ENCODE measurements at regions not wholly inside any gene's neighbourhood (a gene's known extent, or its start where the extent isn't known, plus 50 kb on each side); places are given as distances from the start of the nearest gene placed in this dataset.
"Not testable (repeated sequence)": the region's sequence is repeated elsewhere in the genome, so short reads cannot be mapped to it uniquely, and the experiment has no call there.

DNA sequence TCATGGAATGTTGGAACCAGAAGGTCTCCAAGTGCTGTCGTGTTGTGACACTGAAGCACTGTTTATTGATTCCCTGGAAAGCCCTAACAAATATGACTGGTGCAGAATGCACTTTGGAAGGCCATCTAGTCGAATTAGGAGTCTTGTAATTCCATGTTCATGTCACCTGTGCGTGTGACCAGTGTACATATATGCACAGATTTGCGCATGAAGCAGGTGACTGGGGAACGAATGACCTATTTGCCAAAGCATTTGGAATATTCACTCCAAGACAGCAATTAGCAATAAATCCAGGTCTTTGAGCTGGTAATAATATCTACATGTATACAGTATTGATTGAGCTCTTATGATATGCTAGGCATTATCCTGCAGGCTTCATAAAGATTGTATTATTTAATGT, 177.5 kb upstream of the PFN2 start:
- DNase-seq: no peak

DNA sequence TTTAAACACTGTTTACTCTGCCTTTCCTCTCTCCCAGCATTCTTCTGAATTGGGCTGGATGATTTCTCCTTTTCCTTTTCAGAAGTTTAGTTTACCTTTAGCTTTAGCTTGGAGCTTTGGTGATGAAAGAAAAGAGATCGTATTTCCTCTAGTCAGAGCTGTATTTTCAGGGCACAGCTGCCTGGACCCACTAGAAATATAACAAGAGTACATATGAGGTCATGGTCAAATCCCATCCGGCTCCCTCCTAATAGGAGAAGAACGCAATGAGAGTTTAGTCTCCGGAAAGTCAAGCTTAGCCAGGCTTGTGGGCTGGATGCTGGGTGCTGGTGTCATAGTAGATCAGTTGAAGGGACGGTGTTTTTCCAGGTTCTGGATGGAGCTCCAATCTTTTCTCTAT, 177.1 kb upstream of the PFN2 start:
- DNase-seq: no peak

DNA sequence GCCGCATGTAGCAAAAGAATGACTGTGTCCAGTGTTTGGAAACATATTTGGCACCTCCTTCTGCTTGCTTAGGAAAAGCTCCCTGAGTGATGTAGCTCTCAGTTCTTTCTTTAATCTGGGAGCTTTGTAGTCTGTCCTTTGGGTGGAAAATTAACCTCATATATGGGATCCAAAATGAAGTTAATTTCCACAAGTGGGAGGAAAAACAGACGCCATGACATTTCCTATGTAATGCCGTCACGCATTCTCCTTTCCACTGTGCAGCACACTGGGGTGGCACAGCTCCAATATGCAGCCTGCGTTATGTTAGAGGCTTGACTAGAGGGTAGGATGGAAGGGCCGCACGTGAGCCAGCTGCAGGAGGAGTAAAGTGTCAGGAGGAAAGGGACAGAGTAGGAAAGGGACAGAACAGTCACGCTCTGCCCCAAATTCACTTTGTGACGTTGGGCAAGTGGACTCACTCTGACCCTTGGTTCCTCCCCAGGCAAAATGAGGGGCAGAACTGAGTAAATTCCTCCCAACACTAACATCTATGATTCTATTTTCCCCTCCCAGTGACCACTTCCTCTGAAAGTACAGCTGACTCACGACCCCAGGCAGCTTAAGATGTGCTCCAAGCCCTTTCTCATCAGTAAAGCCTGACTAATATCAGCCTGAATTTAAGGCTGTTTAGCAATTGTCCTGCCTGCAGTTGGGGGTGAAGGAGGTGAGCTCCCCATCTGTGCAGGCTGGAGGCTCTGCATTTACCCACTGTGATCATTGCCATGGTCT, 176.5 kb upstream of the PFN2 start:
- no peak for DNase-seq

DNA sequence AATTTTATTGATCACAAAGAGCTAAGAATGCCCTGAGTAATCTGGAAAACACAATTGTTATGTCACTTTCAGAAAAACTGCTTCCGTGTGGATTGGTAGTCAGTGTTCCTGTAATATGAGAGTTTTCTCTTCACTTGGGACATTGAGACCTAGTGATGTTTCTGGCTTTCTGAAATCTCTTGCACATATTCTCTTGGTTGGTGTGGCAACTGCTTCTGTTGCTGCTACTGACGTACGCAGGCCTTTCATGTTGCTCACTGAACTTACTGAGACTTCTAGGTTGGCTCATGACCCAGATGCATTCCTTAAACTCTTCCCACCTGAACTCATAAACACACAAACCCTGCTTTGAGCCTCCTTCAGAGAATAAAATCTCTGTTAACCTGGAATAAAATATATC, 175.0 kb upstream of the PFN2 start:
- DNase-seq: no peak

DNA sequence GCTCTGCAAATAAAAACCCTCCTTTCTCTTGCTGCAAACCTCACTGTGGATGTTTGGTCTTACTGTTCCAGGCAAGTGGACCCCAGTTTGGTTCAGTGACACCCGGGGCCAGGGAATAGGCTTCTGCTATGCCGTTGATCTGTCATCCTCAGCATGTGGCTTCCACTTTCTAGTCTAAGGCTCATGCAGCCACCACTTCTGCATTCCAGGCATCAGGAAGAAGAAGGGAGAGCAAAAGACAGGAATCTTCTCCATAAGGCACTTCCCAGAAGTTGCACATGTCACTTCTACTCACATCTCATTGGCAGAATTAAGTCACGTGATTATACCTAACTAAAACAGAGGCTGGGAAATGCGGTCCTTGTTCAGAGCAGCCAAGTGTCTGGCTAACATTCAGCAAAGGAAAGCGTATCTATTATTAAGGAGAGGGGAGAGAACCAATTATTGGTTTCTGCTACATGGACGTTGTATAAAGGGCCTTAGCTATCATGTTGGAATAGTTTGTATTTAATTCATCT, 173.6 kb upstream of the PFN2 start:
- DNase-seq: no peak

DNA sequence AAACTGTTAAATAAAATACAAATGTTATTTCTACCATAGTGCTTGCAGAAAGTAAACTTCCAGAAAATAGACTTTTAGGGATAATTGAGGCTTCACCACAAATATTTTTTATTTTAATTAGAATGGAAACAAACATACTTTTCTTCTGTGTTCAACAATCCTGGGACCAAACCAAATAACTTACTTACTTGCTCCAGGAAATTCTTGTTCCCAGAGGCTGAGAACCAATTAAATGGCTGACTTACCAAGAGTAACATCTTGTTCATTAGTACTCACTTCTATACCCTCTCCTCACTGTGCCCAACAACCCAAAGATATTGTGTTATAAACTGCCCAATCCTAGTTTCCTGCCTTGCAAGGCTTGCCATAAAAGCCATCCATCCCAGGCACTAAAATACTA, 172.2 kb upstream of the PFN2 start:
- no peak for DNase-seq

DNA sequence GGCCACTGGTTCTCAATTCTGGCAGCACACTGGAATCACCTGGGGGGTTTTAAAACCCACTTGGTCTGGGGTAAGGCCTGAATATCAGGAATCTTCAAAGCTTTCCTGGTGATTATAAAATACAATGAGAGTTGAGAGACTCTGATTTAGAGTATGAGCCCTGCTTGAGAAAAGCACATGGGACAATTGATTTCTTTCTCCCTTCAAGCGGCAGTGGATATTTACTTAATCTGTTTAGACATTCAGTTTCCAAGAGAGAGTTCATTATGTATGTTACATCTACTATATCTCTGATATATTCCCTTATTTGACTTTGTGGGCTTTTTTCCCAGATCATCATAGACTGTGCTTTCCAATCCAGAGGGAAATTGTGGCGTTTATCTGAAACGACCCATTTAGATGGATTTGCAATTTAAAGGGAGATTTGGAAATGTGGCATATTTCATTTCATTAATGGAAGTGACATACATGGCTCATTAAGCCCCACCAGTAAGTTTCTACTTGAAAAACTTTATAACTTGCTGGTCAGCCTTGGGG, 171.2 kb upstream of the PFN2 start:
- DNase-seq: no peak

DNA sequence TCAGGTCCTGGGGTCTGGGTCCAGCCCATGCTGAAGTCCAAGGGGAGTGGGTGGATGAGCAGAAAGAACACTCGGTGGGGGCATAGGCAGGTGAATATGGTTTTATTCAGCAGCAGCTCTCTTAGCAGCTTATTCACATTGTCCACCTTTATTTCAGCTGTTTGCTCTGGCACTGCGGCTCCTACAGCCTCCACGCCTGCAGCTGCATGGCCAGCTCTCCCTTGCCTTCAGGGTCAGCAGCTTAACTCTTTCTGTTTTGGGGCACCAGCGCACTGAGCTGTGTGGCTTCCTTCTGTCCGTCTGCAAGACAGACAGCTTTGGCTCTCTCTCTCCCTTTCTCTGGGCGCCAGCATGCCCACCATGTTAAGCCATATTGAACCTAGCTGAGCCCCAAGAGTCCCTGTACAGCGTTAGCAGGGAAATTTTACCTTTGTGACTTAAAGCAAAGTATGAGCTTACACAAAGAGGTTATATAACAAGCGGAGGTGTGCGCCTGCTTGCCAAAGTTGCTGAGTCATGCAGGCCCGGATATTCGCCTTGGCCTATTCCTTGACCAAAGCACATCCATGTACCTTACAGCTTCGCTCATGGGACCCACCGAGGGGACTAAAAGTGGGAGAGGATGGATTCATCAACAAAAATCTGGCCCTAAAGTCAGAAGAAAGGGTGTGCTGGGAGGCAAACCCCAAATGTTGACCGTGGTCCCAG, 170.1 kb upstream of the PFN2 start:
- DNase-seq: no peak

DNA sequence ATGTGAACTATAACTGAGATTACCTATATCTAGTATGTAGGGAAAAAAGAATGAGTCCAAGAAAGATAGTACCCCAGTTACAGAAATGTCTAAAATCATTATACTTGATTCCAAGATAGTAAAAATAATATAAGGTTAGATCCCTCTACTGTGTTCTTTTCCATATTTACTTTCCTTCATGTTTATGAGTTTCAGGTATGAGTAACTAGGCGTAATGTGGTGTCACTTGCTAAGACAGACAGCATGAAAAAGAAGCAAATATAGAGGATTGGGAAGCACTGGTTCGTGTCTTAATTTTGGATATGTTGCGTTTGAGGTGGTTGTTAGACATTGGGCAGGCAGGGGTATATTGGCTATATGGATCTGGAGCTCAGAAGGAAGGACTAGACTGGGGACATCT, 168.1 kb upstream of the PFN2 start:
- DNase-seq: no peak

DNA sequence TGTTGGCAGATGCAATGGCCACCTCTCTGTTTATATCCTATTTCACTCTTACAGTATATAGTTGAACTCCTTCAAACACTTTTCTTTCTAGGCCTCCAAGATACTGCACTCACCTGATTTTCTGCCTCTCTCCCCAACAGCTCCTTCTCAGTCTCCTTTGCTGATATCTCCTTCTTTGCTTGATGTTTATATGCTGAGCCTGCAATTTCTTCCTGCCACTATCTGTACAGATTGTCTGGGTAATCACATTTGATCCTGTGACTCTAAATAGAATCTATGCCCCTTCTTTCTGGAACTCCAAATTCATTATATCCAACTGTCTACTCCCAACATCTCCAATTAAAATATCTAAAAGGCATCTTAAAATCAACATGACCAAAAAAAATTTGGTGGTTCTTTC, 165.5 kb upstream of the PFN2 start:
- no peak for DNase-seq

DNA sequence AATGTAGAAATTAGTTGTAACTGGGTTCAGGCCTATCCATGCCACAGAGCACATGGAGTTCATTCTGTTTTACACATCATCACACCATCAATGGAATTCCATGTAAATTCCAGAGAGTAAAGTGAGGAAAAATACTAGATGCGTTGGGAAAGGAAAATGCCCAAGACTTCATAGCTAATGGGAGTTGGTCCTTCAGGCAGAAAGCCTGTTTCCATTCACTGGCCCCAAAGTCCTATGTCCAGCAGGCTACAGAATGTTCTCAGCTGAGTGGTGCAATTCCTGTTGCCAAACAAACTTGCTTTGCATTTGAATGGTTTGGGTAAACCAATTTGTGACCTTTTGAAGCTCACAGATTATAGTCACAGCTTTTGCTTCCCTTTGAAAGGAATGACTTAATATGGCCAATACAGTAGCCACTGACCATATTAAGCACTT, 164.6 kb upstream of the PFN2 start:
- no peak for DNase-seq

DNA sequence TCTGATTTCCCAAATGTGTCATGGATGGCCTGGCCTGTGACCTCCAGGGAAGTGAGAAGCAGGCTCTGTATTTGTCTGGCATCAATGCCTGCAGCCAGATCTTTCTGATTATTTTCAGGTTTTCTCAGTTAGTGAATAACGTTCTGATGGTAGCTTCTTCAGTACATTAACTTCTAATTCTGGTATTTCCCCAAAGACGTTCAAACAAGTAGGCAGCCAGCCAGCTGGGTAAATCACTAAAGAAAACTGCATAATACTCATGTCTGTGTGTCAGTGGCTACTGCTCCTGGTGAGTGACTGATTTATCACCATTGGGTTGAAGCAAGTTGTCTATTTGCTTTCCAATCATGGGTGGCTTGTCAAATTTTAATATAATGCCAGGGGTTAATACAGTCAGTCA, 162.6 kb upstream of the PFN2 start:
- no peak for DNase-seq

DNA sequence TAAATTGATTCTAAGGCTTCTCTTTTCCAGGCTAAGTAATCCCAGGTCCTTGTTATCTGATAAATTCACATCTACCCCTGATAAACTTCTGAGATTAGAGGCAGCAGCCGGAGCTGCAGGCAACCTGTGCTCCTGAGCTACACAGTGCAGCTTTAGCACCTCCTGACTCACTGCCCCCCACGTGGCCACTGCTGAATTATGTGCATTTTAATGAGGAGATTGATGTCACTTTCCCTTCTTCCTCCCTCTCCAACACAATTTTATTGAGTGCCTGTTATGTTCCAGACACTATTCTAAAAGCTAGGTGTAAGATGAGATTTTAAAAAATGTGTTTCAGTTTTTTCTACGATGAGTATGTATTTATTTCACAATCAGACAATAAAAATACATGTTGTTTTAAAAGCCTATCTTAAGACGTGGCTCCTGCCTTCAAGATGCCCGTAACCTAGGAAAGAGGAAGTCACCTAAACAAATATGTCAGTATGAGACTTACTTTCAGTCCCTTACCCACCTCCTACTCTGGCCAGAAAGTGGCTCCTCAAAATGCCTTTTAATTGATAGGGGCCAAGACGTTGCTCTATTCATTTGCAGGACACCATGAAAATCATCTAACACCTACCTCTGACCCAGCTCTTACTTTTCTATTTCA, 161.5 kb upstream of the PFN2 start:
- no peak for DNase-seq

DNA sequence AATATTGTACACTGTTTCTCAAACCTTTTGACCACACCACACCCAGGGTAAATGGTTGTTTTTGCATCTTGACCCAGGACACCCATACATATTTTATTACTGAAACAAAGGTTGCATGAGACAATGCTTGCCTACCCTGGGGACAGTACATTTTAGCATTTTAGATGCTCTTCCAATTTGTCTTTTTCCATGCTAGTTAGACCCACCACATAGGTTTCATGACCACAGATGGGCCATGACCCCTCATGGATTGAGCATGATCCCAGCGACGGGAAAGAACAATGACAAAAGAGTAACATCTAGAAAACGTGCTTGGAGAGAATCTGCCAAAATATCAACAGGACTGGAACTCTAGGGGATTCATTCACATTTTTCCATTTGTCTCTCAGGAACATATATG, 161.0 kb upstream of the PFN2 start:
- DNase-seq: no peak

DNA sequence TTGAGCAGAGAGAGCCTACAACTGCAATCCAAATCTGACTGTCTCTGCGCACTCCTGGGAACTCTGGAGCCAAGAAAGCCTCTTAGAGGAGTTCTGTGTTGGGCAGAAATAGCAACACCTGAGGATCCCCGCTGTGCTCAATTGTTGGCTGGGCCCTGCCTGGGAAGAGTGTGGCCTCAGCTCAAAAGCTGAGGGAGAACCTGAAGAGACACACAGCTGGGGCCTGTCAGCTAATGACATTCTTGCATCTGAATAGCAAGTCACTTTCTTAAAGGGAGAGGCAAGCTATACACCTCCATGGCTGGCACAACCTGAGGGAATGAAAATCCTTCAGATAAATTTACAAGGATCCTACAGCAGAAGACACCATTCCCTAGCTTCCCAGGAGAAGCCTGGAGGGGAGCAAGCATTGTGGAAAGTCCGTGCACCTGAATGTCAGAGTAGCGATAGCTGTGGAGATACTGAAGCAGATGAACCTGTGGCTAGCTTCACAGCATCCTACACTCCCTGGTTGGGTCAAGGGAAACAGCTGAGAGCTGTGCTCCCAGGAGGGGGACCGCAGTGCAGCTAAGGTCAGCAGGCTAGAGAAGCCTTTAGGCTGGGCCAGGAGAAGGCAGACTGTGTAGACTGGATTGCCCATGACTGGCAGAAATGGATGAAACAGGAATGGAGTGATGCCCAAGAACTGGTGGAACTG, 159.9 kb upstream of the PFN2 start:
- DNase-seq: no peak

DNA sequence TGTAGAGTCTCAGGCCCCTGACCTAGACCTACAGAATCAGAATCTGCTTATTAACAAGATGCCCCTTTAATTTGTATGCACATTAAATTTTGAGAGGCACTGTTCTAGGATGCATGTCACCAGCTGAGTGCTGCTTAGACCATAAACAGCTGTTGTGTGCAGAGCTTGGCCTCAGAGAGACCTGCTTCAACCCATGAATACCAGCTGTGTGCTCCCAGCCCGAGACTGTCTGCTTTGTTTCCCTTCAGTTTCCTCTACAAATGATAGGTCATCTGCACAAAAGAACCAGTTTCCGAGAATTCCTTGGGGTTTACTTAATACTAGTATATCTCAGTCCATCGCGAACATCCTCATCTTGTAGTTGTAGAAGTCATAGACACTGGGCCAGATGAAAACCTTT, 158.5 kb upstream of the PFN2 start:
- no peak for DNase-seq

DNA sequence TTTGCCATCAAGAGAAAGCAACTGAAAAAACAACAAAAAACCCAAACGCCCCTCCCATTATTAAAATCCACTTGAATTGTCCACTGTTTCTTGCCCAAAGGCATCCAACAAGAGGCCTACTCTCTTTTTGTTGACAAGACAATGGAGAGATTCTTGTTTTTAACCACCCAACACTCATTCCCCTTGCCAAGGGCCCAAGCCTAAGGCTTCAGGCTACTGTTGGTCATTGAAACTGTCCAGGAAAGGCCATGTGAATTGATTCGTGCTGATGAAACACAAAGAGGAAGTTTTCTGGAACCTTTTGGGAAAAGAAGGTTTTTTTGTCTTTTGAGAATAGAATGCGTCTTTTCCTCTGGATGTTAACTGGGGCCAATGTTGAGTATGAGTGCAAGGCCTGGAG, 157.4 kb upstream of the PFN2 start:
- DNase-seq: no peak

DNA sequence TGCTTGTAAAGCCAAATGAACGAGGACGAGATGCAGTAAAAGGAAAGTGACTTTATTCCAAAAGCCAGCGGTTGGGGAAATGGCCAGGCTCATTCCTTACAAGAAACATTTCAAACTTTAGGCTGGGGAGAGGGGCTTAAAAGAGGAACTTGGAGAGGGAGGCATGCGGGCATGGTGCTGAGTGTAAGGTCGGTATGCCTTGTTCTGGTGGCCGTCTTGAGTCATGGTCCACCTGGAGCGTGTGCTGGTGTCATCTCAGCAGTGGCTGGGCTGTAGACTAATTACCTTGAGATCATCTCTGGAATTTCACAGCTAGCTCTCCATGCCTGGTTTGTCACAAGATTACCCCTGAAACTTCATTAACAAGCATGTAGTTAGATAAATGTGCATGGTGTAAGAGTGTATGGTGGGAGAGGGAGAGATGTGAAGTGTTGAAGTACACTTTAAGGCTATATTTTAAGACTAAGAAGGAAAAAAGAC, 156.4 kb upstream of the PFN2 start:
- DNase-seq: no peak

DNA sequence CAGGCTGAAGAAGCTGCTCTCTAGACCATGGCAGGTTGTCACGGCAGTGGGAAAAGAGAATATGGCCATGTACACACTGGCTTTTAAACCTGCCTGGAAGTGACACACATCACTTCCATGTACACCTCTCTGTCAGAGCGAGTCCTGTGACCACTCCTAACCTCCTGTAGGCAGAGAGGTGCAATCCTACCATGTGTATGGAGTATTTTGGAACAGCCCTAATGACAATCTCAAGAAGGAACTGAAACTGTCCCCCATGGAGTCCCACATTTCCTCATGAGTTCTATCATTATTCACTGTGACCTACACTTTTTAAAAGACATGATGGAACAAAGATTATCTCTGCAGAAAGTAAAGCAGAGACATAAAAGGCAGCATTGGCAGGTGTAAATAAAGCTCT, 153.4 kb upstream of the PFN2 start:
- DNase-seq: no peak

DNA sequence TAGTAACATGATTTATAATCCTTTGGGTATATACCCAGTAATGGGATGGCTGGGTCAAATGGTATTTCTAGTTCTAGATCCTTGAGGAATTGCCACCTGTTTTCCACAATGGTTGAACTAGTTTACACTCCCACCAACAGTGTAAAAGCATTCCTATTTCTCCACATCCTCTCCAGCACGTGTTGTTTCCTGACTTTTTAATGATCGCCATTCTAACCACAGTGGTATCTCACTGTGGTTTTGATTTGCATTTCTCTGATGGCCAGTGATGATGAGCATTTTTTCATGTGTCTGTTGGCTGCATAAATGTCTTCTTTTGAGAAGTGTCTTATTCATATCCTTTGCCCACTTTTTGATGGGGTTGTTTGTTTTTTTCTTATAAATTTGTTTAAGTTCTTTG, 152.6 kb upstream of the PFN2 start:
- not testable (repeated sequence) for DNase-seq

DNA sequence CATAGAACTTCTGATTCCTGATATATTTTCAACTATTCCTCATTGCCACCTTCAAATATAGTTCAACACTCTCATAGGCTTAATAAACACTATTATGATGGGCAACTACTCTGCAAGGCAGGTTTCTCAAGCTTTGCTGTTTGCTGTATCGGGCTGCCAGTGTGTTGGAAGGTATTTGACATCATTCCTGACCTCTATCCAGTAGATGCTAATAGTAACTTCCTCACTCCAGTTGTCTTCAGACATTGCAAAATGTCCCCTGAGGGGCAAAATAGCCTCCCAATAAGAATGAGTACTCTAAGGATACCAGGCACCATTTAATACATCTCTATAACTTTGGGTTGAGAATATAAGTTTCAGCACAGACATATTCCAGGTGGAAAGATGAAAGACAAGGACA, 147.5 kb upstream of the PFN2 start:
- DNase-seq: no peak

DNA sequence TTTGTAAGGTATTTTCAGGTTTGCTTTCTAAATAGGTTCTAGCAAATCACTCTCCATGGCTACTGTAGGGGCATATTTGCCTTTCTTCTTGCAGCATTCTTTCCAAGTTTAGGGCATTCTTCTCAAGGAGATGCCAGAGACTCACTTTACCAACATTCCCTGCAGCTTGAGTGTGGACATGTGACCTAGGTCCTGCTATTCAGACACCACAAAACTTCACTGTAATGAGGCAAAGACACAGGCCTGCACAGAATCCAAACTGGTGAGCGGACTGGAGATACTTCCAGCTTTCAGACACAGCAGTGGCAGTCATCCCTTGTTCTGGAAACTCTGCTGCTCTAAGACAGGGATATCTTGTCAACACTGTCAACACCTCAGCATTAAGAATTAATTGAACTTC, 146.4 kb upstream of the PFN2 start:
- no peak for DNase-seq

DNA sequence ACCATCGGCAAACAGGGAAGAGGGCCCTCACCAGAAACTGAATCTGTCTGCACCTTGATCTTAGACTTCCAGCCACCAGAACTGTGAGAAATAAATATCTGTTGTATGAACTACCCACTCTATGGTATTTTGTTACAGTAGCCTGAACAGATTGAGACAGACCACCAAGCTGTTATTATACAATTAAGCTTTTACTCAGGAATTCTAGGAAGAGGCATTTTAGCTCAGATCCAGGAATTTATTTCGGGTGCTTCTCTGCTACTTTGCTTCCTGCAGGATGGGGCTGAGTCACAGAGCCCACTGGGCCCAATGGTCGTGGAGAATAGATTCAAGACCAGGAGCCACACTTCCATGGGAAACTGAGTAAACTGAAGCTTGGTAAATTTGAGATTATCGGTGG, 145.5 kb upstream of the PFN2 start:
- DNase-seq: no peak

Measured in NCI-H524 treated with DMSO at 0.1 percent for 48 hours (cell line).